HepG2 (cell line): ENCODE measurements at regions not wholly inside any gene's neighbourhood (a gene's known extent, or its start where the extent isn't known, plus 50 kb on each side); places are given as distances from the start of the nearest gene placed in this dataset.

Experiments used
- ATAC-seq: fragments of 200-7000 bp; cut with Tn5 transposase; 3 replicates; pipeline ENCODE4 v1.9.1; 2020; ENCODE audit warnings: mild to moderate bottlenecking, moderate library complexity
- BruUV-seq: library from RNA; stranded (reverse); fragments of 400-500 nt; replicated peaks from 2 replicates; lab custom pipeline; 2021; lab: Mats Ljungman, UMichigan
- CTCF ChIA-PET: fragments of 300-600 bp; formaldehyde crosslinking; extraction: SDS; loops from one replicate; lab custom pipeline; 2021; ENCODE audit warnings: low total read pairs, inconsistent platforms, low intra/inter-chr PET ratio; lab: Yijun Ruan, JAX
- POLR2A ChIA-PET: fragments of 350-600 bp; sonication (Branson Sonifier 250); formaldehyde crosslinking; loops from one replicate; lab custom pipeline; 2020; ENCODE audit warnings: antibody characterized with exemption, inconsistent platforms; lab: Yijun Ruan, JAX
- DNase-seq: peaks from one replicate; pipeline ENCODE4 v3.0.0-alpha.2; 2015; ENCODE audit warnings: low spot score
- FAIRE-seq: peaks from 3 replicates; lab custom pipeline; 2011; peaks lifted over from hg19 to GRCh38; lab: Jason Lieb, UNC
- H2AFZ ChIP-seq: one replicate; pipeline ENCODE4 v1.6.1; 2011; ENCODE audit warnings: low read length, inconsistent platforms
- H3K27ac ChIP-seq: fragments of 300-600 bp; 3 replicates; pipeline ENCODE4 v1.8.0; 2011; ENCODE audit warnings: mixed run types, mild to moderate bottlenecking, mixed read lengths, low read length, inconsistent platforms; ENCODE audit not compliant: insufficient read depth; ENCODE audit errors: extremely low read length
- H3K27me3 ChIP-seq, 2 experiments: fragments of 200-600 bp in 1 of 2; 2 replicates in 1 of 2; 3 replicates in 1 of 2; pipeline versions ENCODE4 v1.6.0 to v1.8.0; 2011; ENCODE audit warnings: low read length in 2 of 2, mild to moderate bottlenecking in 2 of 2, moderate library complexity in 2 of 2, inconsistent platforms in 1 of 2; ENCODE audit not compliant: insufficient read depth in 2 of 2, control insufficient read depth in 1 of 2
- H3K36me3 ChIP-seq, 2 experiments: fragments of 200-600 bp in 1 of 2; replicated peaks in 1 of 2; 2 replicates in 1 of 2; 3 replicates in 1 of 2; pipeline versions ENCODE4 v1.5.1 to v1.8.0; 2011; ENCODE audit warnings: low read length in 2 of 2, inconsistent platforms in 1 of 2; ENCODE audit not compliant: insufficient read depth in 2 of 2, control insufficient read depth in 1 of 2
- H3K4me1 ChIP-seq: 2 replicates; pipeline ENCODE4 v1.5.1; 2012; ENCODE audit warnings: low read length, inconsistent platforms; ENCODE audit not compliant: insufficient read depth
- H3K4me2 ChIP-seq: 2 replicates; pipeline ENCODE4 v1.6.0; 2011; ENCODE audit warnings: low read depth, low read length, inconsistent platforms
- H3K4me3 ChIP-seq, 3 experiments: fragments of 200-600 bp in 1 of 3; sonication (generic), shearing (Covaris generic) in 1 of 3; replicated peaks in 1 of 3; 2 replicates each; pipeline ENCODE4 v1.5.1; 2011 to 2016; ENCODE audit warnings: low read length in 3 of 3, inconsistent platforms in 2 of 3, low read depth in 2 of 3, mild to moderate bottlenecking in 2 of 3, control low read depth in 1 of 3, mixed read lengths in 1 of 3; ENCODE audit not compliant: insufficient read depth in 1 of 3
- H3K79me2 ChIP-seq: one replicate; pipeline ENCODE4 v1.6.1; 2011; ENCODE audit warnings: low read length, inconsistent platforms; ENCODE audit not compliant: insufficient read depth
- H3K9ac ChIP-seq: 2 replicates; pipeline ENCODE4 v1.6.0; 2011; ENCODE audit warnings: mild to moderate bottlenecking, low read depth, low read length, inconsistent platforms; ENCODE audit not compliant: insufficient read depth
- H3K9me3 ChIP-seq: 2 replicates; pipeline ENCODE4 v1.5.1; 2012; ENCODE audit warnings: mild to moderate bottlenecking, low read length
- H4K20me1 ChIP-seq: 2 replicates; pipeline ENCODE4 v1.6.0; 2011; ENCODE audit warnings: inconsistent platforms, mild to moderate bottlenecking, low read length, moderate library complexity; ENCODE audit not compliant: insufficient read depth
- CEBPB ChIP-seq: IDR thresholded peaks from 2 replicates; pipeline ENCODE4 v1.6.1; 2011; ENCODE audit warnings: low read depth, low read length, improper control_type of control experiment, borderline replicate concordance
- DR1 ChIP-seq: sonication (generic); formaldehyde crosslinking; IDR thresholded peaks from 2 replicates; pipeline ENCODE4 v1.8.0; 2021; ENCODE audit warnings: mild to moderate bottlenecking, missing genetic modification reagents, inconsistent platforms
- HMGA1 ChIP-seq: sonication (generic); formaldehyde crosslinking; conservative IDR thresholded peaks from 2 replicates; pipeline ENCODE4 v1.4.0; 2020; ENCODE audit warnings: missing genetic modification reagents
- KLF9 ChIP-seq: IDR thresholded peaks from 2 replicates; pipeline ENCODE4 v1.6.1; 2016; ENCODE audit warnings: low read depth
- MLXIP ChIP-seq: sonication (generic); formaldehyde crosslinking; IDR thresholded peaks from 2 replicates; pipeline ENCODE4 v1.9.0; 2021; ENCODE audit warnings: missing genetic modification reagents, borderline replicate concordance
- PAWR ChIP-seq: sonication (generic); formaldehyde crosslinking; IDR thresholded peaks from 2 replicates; pipeline ENCODE4 v1.4.0; 2020; ENCODE audit warnings: missing genetic modification reagents, mild to moderate bottlenecking, borderline replicate concordance
- RAD21 ChIP-seq: fragments of 450-650 bp; formaldehyde crosslinking; IDR thresholded peaks from 2 replicates; pipeline ENCODE4 v1.5.0; 2020; ENCODE audit warnings: mild to moderate bottlenecking
- REST ChIP-seq, 2 experiments: IDR thresholded peaks; 2 replicates each; pipeline ENCODE4 v1.6.1; 2011 to 2012; ENCODE audit warnings: low read length in 2 of 2, borderline replicate concordance in 1 of 2, low read depth in 1 of 2, mild to moderate bottlenecking in 1 of 2, moderate library complexity in 1 of 2
- ZBTB20 ChIP-seq: sonication (generic); formaldehyde crosslinking; IDR thresholded peaks from 2 replicates; pipeline ENCODE4 v1.8.1; 2023; ENCODE audit warnings: missing genetic modification reagents, low read depth, mild to moderate bottlenecking, borderline replicate concordance
- ZIK1 ChIP-seq: sonication (generic); formaldehyde crosslinking; IDR thresholded peaks from 2 replicates; pipeline ENCODE4 v1.5.0; 2020; ENCODE audit warnings: mild to moderate bottlenecking, low read depth, missing genetic modification reagents, borderline replicate concordance
- ZNF367 ChIP-seq: sonication (generic); formaldehyde crosslinking; IDR thresholded peaks from 2 replicates; pipeline ENCODE4 v1.4.0; 2020; ENCODE audit warnings: missing genetic modification reagents, borderline replicate concordance
- ZNF512B ChIP-seq: sonication (generic); formaldehyde crosslinking; IDR thresholded peaks from 2 replicates; pipeline ENCODE4 v1.5.1; 2020; ENCODE audit warnings: missing genetic modification reagents, mild to moderate bottlenecking, borderline replicate concordance
- ZNF546 ChIP-seq: sonication (generic); formaldehyde crosslinking; conservative IDR thresholded peaks from 2 replicates; pipeline ENCODE4 v1.8.1; 2023; ENCODE audit warnings: mild to moderate bottlenecking, missing genetic modification reagents
- ZNF737 ChIP-seq: sonication (generic); formaldehyde crosslinking; IDR thresholded peaks from 2 replicates; pipeline ENCODE4 v1.5.0; 2020; ENCODE audit warnings: missing genetic modification reagents, mild to moderate bottlenecking, borderline replicate concordance
- WGBS: methylation state at CpG from one replicate; pipeline ENCODE4 v1.1.6; 2017; ENCODE audit warnings: low lambda C conversion rate; 5-methylcytosine and 5-hydroxymethylcytosine counted together
- in situ Hi-C: cut with HindIII; loops from 2 replicates; pipeline ENCODE4 v1.10.0; 2017; ENCODE audit warnings: low pct_unique_long_range_greater_than_20kb; ENCODE audit not compliant: extremely low pct_ligation_motif_present
- intact Hi-C: fragments of 100-400 bp; cut with micrococcal nuclease; formaldehyde crosslinking; loops from one replicate; pipeline ENCODE4 v1.10.0; 2022; ENCODE audit not compliant: unreplicated experiment

- H3K36me3 ChIP-seq = no peaks in the 10 kb centered on the region
- H3K4me3 ChIP-seq = no peak overlapping the region
- no peak overlapping the region for H2AFZ ChIP-seq
- intact Hi-C loops = no loop called here
- no peak for FAIRE-seq
- peaks cover 1 to 23% of the 10 kb centered on the region in 2 experiments; a peak in 3 of 5 replicates for H3K27me3 ChIP-seq
- H3K9me3 ChIP-seq = no peaks in the 10 kb centered on the region
- no peak for ATAC-seq
- no peak overlapping the region for H3K9ac ChIP-seq
- POLR2A ChIA-PET = no interaction called here
- CTCF ChIA-PET = no interaction called here
- H3K27ac ChIP-seq = no peak overlapping the region
- no peak overlapping the region for H3K4me2 ChIP-seq
- DNase-seq = no peak
- H4K20me1 ChIP-seq = no peaks in the 10 kb centered on the region
- no peaks in the 10 kb centered on the region for H3K4me1 ChIP-seq
- no TSS peak for BruUV-seq
- WGBS = 49% methylated on average over 3 of the region's 5 CpGs
- TF ChIP-seq REST (IDR thresholded peaks at IDR 0.05; ENCODE audit: borderline replicate concordance in 1 of 2, low read depth in 1 of 2, low read length in 2 of 2) (no peak), ZNF512B (CRISPR knock-in tag) (no peak), ZNF546 (CRISPR knock-in tag) (no peak), DR1 (CRISPR knock-in tag) (no peak), MLXIP (CRISPR knock-in tag) (no peak), ZNF737 (CRISPR knock-in tag) (no peak), ZIK1 (no peak), ZBTB20 (no peak), CEBPB (no peak), HMGA1 (CRISPR knock-in tag) (no peak), PAWR (CRISPR knock-in tag) (no peak), RAD21 (no peak), ZNF367 (CRISPR knock-in tag) (no peak), KLF9 (no peak)
- in situ Hi-C loops = no loop called here
- H3K79me2 ChIP-seq = no peaks in the 10 kb centered on the region
Measured at GRCh38 chr13:30151388-30151787, 156.0 kb downstream of the KATNAL1 start.
